GM21737 (cell line): ENCODE measurements at regions not wholly inside any gene's neighbourhood (a gene's known extent, or its start where the extent isn't known, plus 50 kb on each side); places are given as distances from the start of the nearest gene placed in this dataset.
"Not testable (repeated sequence)": the region's sequence is repeated elsewhere in the genome, so short reads cannot be mapped to it uniquely, and the experiment has no call there.

Source experiments
- ATAC-seq: cut with Tn5 transposase; IDR thresholded peaks from one replicate; pipeline ENCODE4 v1.9.1; 2021; ENCODE audit warnings: mild to moderate bottlenecking, moderate library complexity; ENCODE audit not compliant: unreplicated experiment

GRCh38 chr3:150135287-150135721 lies 164.6 kb upstream of the PFN2 start:
- no peak for ATAC-seq

- no peak for ATAC-seq
These were observed 162.6 kb upstream of the PFN2 start for GRCh38 chr3:150133293-150133692.

- ATAC-seq: no peak
These were observed 161.5 kb upstream of the PFN2 start for GRCh38 chr3:150132101-150132749.

- ATAC-seq: no peak
These were observed 161.0 kb upstream of the PFN2 start for GRCh38 chr3:150131663-150132062.

GRCh38 chr3:150130404-150131100 lies 159.9 kb upstream of the PFN2 start:
- ATAC-seq: no peak

GRCh38 chr3:150129166-150129565 lies 158.5 kb upstream of the PFN2 start:
- ATAC-seq: no peak

- ATAC-seq: no peak
These were observed 157.4 kb upstream of the PFN2 start for GRCh38 chr3:150128126-150128525.

GRCh38 chr3:150127011-150127490 lies 156.4 kb upstream of the PFN2 start:
- ATAC-seq: no peak

GRCh38 chr3:150124142-150124541 lies 153.4 kb upstream of the PFN2 start:
- ATAC-seq: no peak

- not testable (repeated sequence) for ATAC-seq
These were observed 152.6 kb upstream of the PFN2 start for GRCh38 chr3:150123249-150123648.

GRCh38 chr3:150118219-150118618 lies 147.5 kb upstream of the PFN2 start:
- no peak for ATAC-seq

- no peak for ATAC-seq
These were observed 146.4 kb upstream of the PFN2 start for GRCh38 chr3:150117076-150117475.

GRCh38 chr3:150116196-150116595 lies 145.5 kb upstream of the PFN2 start:
- ATAC-seq: no peak

GRCh38 chr3:150114873-150115540 lies 144.3 kb upstream of the PFN2 start:
- ATAC-seq: peak; percentile 85

GRCh38 chr3:150114273-150114672 lies 143.6 kb upstream of the PFN2 start:
- no peak for ATAC-seq

GRCh38 chr3:150110097-150110496 lies 139.4 kb upstream of the PFN2 start:
- ATAC-seq: no peak

- no peak for ATAC-seq
These were observed 136.9 kb upstream of the PFN2 start for GRCh38 chr3:150107429-150108175.

- no peak for ATAC-seq
These were observed 136.2 kb upstream of the PFN2 start for GRCh38 chr3:150106740-150107428.

GRCh38 chr3:150105886-150106612 lies 135.4 kb upstream of the PFN2 start:
- ATAC-seq: no peak

- ATAC-seq: no peak
These were observed 134.3 kb upstream of the PFN2 start for GRCh38 chr3:150105025-150105424.
